ENCODE measurements at regions not wholly inside any gene's neighbourhood (a gene's known extent, or its start where the extent isn't known, plus 50 kb on each side); places are given as distances from the start of the nearest gene placed in this dataset.

GRCh38 chr6:135667691-135668455 is 170.3 kb upstream of the AHI1 start:
- TF ChIP-seq CTCF (IDR thresholded peaks at IDR 0.05; ENCODE audit: insufficient read depth, low read length): no peak
- no peak for TF ChIP-seq SPI1 (IDR thresholded peaks at IDR 0.05; ENCODE audit: borderline replicate concordance, low read depth)
- TF ChIP-seq GABPA (IDR thresholded peaks at IDR 0.05; ENCODE audit: low read depth): no peak
